Upper lobe of right lung (tissue), 1 donor: ENCODE measurements at regions not wholly inside any gene's neighbourhood (a gene's known extent, or its start where the extent isn't known, plus 50 kb on each side); places are given as distances from the start of the nearest gene placed in this dataset.

ENCODE experiments used
- ATAC-seq: fragments of 200-7000 bp; cut with Tn5 transposase; one replicate; pipeline ENCODE4 v1.9.1; 2020; ENCODE audit warnings: mild to moderate bottlenecking, moderate library complexity
- DNase-seq: peaks from one replicate; pipeline ENCODE4 v3.0.0-alpha.2; 2020
- H3K27ac ChIP-seq: fragments of 200-600 bp; one replicate; pipeline ENCODE4 v1.8.0; 2022
- H3K27me3 ChIP-seq: fragments of 200-600 bp; one replicate; pipeline ENCODE4 v1.8.0; 2022; ENCODE audit warnings: mild to moderate bottlenecking
- H3K36me3 ChIP-seq: fragments of 200-600 bp; one replicate; pipeline ENCODE4 v1.8.0; 2022
- H3K4me1 ChIP-seq: fragments of 200-600 bp; one replicate; pipeline ENCODE4 v1.8.0; 2022
- H3K4me3 ChIP-seq: fragments of 200-600 bp; one replicate; pipeline ENCODE4 v1.8.0; 2022; ENCODE audit warnings: mild to moderate bottlenecking
- H3K9me3 ChIP-seq: fragments of 200-600 bp; one replicate; pipeline ENCODE4 v1.8.0; 2022
- CTCF ChIP-seq: fragments of 200-600 bp; IDR thresholded peaks from one replicate; pipeline ENCODE4 v1.8.0; 2022; ENCODE audit warnings: antibody characterized with exemption
- intact Hi-C: fragments of 100-400 bp; cut with DNase I; formaldehyde crosslinking; loops from one replicate; pipeline ENCODE4 v1.11.0; 2022
- donor health status: DM: no; HTN: yes; CAD: no; lungs with severe emphysema.

DNA sequence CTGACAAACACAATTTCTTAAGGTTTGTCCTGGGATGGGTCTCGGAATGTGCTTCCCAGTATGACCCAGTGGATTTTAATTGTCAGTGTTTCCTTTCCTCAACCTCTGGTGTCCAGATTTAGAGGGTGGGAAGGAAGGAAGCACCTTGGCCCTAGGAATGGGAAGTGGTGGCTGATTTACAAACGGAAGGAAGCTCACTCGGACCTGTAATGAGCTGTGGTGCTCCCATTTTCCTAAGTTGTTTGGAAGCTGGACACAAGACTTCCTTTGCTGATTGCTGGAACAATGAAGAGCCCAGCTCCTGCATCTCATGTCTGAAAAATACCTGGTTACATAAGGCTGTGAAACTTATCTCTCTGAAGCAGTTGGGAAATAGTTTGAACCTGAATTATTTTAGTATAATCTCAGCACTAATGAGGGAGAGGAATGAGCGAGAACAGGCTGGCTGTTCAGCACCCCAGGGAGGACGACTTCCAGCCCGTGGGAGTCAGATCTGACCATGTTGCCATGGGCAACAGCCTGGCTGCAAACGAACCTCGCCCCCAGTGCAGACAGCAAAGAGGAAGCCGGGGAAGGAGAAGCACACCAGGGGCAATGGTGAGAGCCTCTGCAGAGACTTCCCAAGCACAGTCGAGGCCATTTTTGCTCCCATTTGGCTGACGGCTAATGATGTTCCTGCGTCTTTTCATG lies 74.4 kb upstream of the ASB18 start:
- Histone ChIP-seq H3K27ac (no peak overlapping the region), H3K9me3 (no peaks in the 10 kb centered on the region), H3K4me1 (peaks cover 6% of the 10 kb centered on the region), H3K27me3 (no peaks in the 10 kb centered on the region), H3K36me3 (no peaks in the 10 kb centered on the region), H3K4me3 (no peak overlapping the region)
- no peak for DNase-seq
- TF ChIP-seq CTCF: no peak
- ATAC-seq: peak; percentile 80
- intact Hi-C loops: no loop called here

GRCh38 chr2:236340251-236340650 lies 76.0 kb upstream of the ASB18 start:
- no peak for TF ChIP-seq CTCF
- no peaks in the 10 kb centered on the region for H3K36me3 ChIP-seq
- no peaks in the 10 kb centered on the region for H3K27me3 ChIP-seq
- H3K4me3 ChIP-seq: no peak overlapping the region
- no peak overlapping the region for H3K27ac ChIP-seq
- peaks cover 6% of the 10 kb centered on the region for H3K4me1 ChIP-seq
- no peak for DNase-seq
- H3K9me3 ChIP-seq: no peaks in the 10 kb centered on the region
- intact Hi-C loops: no loop called here
- no peak for ATAC-seq

DNA sequence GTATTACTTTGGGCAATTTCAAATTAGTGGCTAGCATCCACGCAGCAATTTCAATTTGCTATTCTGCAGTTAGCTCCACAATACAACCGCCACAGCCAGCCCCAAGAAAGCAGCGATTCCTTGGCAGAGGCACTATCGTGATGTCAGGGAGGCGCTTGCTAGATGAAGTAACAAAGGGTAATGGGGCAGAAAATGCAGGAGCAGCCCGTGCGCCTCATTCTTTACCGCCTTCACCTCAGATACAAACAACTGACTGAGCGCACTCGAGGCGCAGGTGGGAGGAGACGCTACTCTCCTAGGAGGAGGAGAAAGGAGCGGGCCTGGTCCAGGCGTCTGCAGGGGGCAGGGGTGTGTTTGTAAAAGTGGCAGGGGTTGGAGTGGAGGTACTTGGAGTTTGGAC lies 76.9 kb upstream of the ASB18 start:
- Histone ChIP-seq H3K4me3 (no peak overlapping the region), H3K27me3 (no peaks in the 10 kb centered on the region), H3K9me3 (no peaks in the 10 kb centered on the region), H3K4me1 (peaks cover 6% of the 10 kb centered on the region), H3K36me3 (no peaks in the 10 kb centered on the region), H3K27ac (no peak overlapping the region)
- DNase-seq (no peak), ATAC-seq (no peak)
- no peak for TF ChIP-seq CTCF
- intact Hi-C loops: no loop called here

- Histone ChIP-seq H3K27ac (no peak overlapping the region), H3K36me3 (no peaks in the 10 kb centered on the region), H3K4me1 (peaks cover 6% of the 10 kb centered on the region), H3K27me3 (no peaks in the 10 kb centered on the region), H3K9me3 (no peaks in the 10 kb centered on the region), H3K4me3 (no peak overlapping the region)
- intact Hi-C loops: no loop called here
- DNase-seq: no peak
- ATAC-seq: no peak
- no peak for TF ChIP-seq CTCF
Measured at GRCh38 chr2:236341721-236342120, 77.5 kb upstream of the ASB18 start.

DNA sequence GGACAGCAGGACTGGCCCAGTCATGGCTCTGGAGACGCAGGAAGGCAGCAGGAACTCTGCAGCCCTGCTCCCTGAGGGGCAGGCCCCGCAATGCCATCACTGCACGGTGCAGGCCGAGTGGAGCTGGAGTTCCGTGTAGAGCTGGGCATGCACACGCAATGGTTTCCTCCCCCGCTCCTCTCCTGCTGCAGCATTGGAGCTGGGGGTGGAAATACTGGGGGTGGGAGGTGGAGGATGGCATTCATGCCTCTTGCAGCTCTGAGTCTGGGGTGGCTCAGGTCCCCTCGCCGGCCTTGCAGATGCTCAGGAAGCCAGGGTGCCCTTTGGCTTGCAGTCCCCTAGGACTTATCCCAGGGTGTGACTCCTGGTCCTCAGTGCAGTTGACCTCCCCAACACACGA lies 78.3 kb upstream of the ASB18 start:
- DNase-seq (no peak), ATAC-seq (no peak)
- Histone ChIP-seq H3K27ac (no peak overlapping the region), H3K36me3 (no peaks in the 10 kb centered on the region), H3K4me3 (no peak overlapping the region), H3K27me3 (no peaks in the 10 kb centered on the region), H3K9me3 (no peaks in the 10 kb centered on the region), H3K4me1 (peaks cover 6% of the 10 kb centered on the region)
- intact Hi-C loops: no loop called here
- TF ChIP-seq CTCF: no peak

- ATAC-seq: no peak
- H3K9me3 ChIP-seq: no peaks in the 10 kb centered on the region
- intact Hi-C loops: no loop called here
Measured at GRCh38 chr2:236342951-236343350, 78.7 kb upstream of the ASB18 start.

More at GRCh38 chr2:236342951-236343350, 78.7 kb upstream of the ASB18 start:
- H3K4me1 ChIP-seq: peaks cover 6% of the 10 kb centered on the region
- no peak overlapping the region for H3K4me3 ChIP-seq
- H3K27ac ChIP-seq: no peak overlapping the region
- no peaks in the 10 kb centered on the region for H3K27me3 ChIP-seq
- TF ChIP-seq CTCF: no peak
- DNase-seq: no peak
- H3K36me3 ChIP-seq: no peaks in the 10 kb centered on the region
